B cell (primary cell): ENCODE measurements at regions not wholly inside any gene's neighbourhood (a gene's known extent, or its start where the extent isn't known, plus 50 kb on each side); places are given as distances from the start of the nearest gene placed in this dataset.

ENCODE experiments used
- ATAC-seq: fragments of 200-7000 bp; cut with Tn5 transposase; one replicate; pipeline ENCODE4 v1.10.0; 2021; ENCODE audit warnings: low read depth, mild to moderate bottlenecking, moderate number of reproducible peaks, moderate library complexity
- CTCF ChIA-PET: fragments of 350-600 bp; sonication (Branson Sonifier 250); formaldehyde crosslinking; loops from one replicate; lab custom pipeline; 2021; ENCODE audit warnings: antibody characterized with exemption, inconsistent platforms; lab: Charles Lee
- POLR2A ChIA-PET: fragments of 350-600 bp; sonication (Branson Sonifier 250); formaldehyde crosslinking; loops from one replicate; lab custom pipeline; 2021; ENCODE audit warnings: antibody characterized with exemption; lab: Charles Lee
- DNase-seq: peaks from one replicate; pipeline ENCODE4 v3.0.0; 2013
- H2AFZ ChIP-seq: 2 replicates; pipeline ENCODE4 v1.6.1; 2012; ENCODE audit warnings: mild to moderate bottlenecking, low read depth, low read length; ENCODE audit not compliant: insufficient read depth, poor library complexity, severe bottlenecking
- H3K27ac ChIP-seq, 2 donors: 1 replicate in 1 of 2; 2 replicates in 1 of 2; pipeline ENCODE4 v1.5.1; 2012 to 2013; ENCODE audit warnings: low read length in 2 of 2, mild to moderate bottlenecking in 2 of 2, moderate library complexity in 1 of 2
- H3K27me3 ChIP-seq, 4 experiments: fragments of 200-600 bp in 1 of 4; sonication (generic) in 1 of 4; replicated peaks in 1 of 4; 1 replicate in 2 of 4; 2 replicates in 2 of 4; pipeline versions ENCODE4 v1.6.1 to v1.7.0; 2013 to 2016; ENCODE audit warnings: low read length in 3 of 4, mild to moderate bottlenecking in 2 of 4, mixed read lengths in 1 of 4, moderate library complexity in 1 of 4; ENCODE audit not compliant: insufficient read depth in 4 of 4, control insufficient read depth in 3 of 4; ENCODE audit errors: control extremely low read depth in 1 of 4
- H3K36me3 ChIP-seq, 2 experiments: replicated peaks in 1 of 2; 1 replicate in 1 of 2; 2 replicates in 1 of 2; pipeline versions ENCODE4 v1.6.1 to v1.7.1; 2013; ENCODE audit warnings: low read length in 1 of 2; ENCODE audit not compliant: insufficient read depth in 2 of 2, control insufficient read depth in 1 of 2; ENCODE audit errors: control extremely low read depth in 1 of 2, extremely low read depth in 1 of 2
- H3K4me1 ChIP-seq, 2 donors: fragments of 200-600 bp in 1 of 2; sonication (generic) in 1 of 2; 1 replicate in 1 of 2; 2 replicates in 1 of 2; pipeline versions ENCODE4 v1.5.1 to v1.6.1; 2013 to 2017; ENCODE audit warnings: low read length in 2 of 2; ENCODE audit not compliant: control insufficient read depth in 2 of 2, insufficient read depth in 2 of 2
- H3K4me2 ChIP-seq: replicated peaks from 2 replicates; pipeline ENCODE3; 2012; ENCODE audit warnings: mild to moderate bottlenecking, low read depth, low read length; ENCODE audit not compliant: poor library complexity, severe bottlenecking
- H3K4me3 ChIP-seq, 5 experiments: fragments of 200-600 bp in 1 of 5; sonication (generic) in 1 of 5; 1 replicate in 3 of 5; 2 replicates in 2 of 5; pipeline versions ENCODE4 v1.5.1 to v1.7.0; 2011 to 2016; ENCODE audit warnings: low read length in 4 of 5, mild to moderate bottlenecking in 4 of 5, low read depth in 2 of 5, control low read depth in 1 of 5, moderate library complexity in 1 of 5; ENCODE audit not compliant: insufficient read depth in 1 of 5; ENCODE audit errors: control extremely low read depth in 1 of 5, extremely low read depth in 1 of 5
- H3K79me2 ChIP-seq: fragments of 200-600 bp; sonication (generic); one replicate; pipeline ENCODE4 v1.6.0; 2016; ENCODE audit warnings: low read length; ENCODE audit not compliant: control insufficient read depth, insufficient read depth
- H3K9ac ChIP-seq: fragments of 200-600 bp; sonication (generic); 2 replicates; pipeline ENCODE4 v1.6.1; 2017; ENCODE audit warnings: mild to moderate bottlenecking, low read length, moderate library complexity
- H3K9me3 ChIP-seq, 3 donors: one replicate each; pipeline versions ENCODE4 v1.6.1 to v1.7.1; 2013; ENCODE audit warnings: low read length in 2 of 3; ENCODE audit not compliant: control insufficient read depth in 2 of 3, insufficient read depth in 1 of 3; ENCODE audit errors: control extremely low read depth in 1 of 3
- H4K20me1 ChIP-seq: 2 replicates; pipeline ENCODE4 v1.6.0; 2012; ENCODE audit warnings: mild to moderate bottlenecking, low read length; ENCODE audit not compliant: insufficient read depth, control insufficient read depth, poor library complexity, severe bottlenecking
- H3K27ac Mint-ChIP-seq: one replicate; pipeline ENCODE4 v1.8.0; 2021; ENCODE audit warnings: mixed read lengths
- H3K27me3 Mint-ChIP-seq: one replicate; pipeline ENCODE4 v1.8.0; 2021; ENCODE audit warnings: mixed read lengths
- H3K4me1 Mint-ChIP-seq: one replicate; pipeline ENCODE4 v1.8.0; 2021; ENCODE audit warnings: mixed read lengths
- H3K4me3 Mint-ChIP-seq: one replicate; pipeline ENCODE4 v1.8.0; 2021; ENCODE audit warnings: mixed read lengths
- H3K9me3 Mint-ChIP-seq: one replicate; pipeline ENCODE4 v1.8.0; 2022; ENCODE audit warnings: mixed read lengths; ENCODE audit not compliant: insufficient read depth
- EZH2 ChIP-seq: IDR thresholded peaks from 2 replicates; pipeline ENCODE4 v1.6.1; 2012; ENCODE audit warnings: borderline replicate concordance, low read depth, mild to moderate bottlenecking, moderate library complexity, low read length; ENCODE audit not compliant: insufficient read depth, poor library complexity, severe bottlenecking
- WGBS: methylation state at CpG from one replicate; pipeline ENCODE4 v1.1.5; 2013; ENCODE audit warnings: missing lambda C conversion rate; ENCODE audit not compliant: insufficient coverage; 5-methylcytosine and 5-hydroxymethylcytosine counted together
- intact Hi-C: fragments of 100-400 bp; cut with micrococcal nuclease; formaldehyde crosslinking; loops from one replicate; pipeline ENCODE4 v1.10.0; 2022
- TF ChIP-seq, protein P1 (sequence below): fragments of 200-600 bp; IDR thresholded peaks from one replicate; pipeline ENCODE4 v1.8.0; 2022; ENCODE audit warnings: antibody characterized with exemption, mild to moderate bottlenecking

GRCh38 chr5:28027851-28028250 lies 989.5 kb upstream of the CDH9 start:
- H3K9ac ChIP-seq = no peak overlapping the region
- no peaks in the 10 kb centered on the region for H3K79me2 ChIP-seq
- no peak for TF ChIP-seq EZH2
- TF ChIP-seq, protein P1, sequence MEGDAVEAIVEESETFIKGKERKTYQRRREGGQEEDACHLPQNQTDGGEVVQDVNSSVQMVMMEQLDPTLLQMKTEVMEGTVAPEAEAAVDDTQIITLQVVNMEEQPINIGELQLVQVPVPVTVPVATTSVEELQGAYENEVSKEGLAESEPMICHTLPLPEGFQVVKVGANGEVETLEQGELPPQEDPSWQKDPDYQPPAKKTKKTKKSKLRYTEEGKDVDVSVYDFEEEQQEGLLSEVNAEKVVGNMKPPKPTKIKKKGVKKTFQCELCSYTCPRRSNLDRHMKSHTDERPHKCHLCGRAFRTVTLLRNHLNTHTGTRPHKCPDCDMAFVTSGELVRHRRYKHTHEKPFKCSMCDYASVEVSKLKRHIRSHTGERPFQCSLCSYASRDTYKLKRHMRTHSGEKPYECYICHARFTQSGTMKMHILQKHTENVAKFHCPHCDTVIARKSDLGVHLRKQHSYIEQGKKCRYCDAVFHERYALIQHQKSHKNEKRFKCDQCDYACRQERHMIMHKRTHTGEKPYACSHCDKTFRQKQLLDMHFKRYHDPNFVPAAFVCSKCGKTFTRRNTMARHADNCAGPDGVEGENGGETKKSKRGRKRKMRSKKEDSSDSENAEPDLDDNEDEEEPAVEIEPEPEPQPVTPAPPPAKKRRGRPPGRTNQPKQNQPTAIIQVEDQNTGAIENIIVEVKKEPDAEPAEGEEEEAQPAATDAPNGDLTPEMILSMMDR = no peak
- H3K9me3 ChIP-seq = peaks cover 0 to 6% (median 0%) of the 10 kb centered on the region in 3 donors
- ATAC-seq = no peak
- DNase-seq = no peak
- H3K27me3 ChIP-seq = no peaks in the 10 kb centered on the region
- CTCF ChIA-PET = no interaction called here
- Mint-ChIP-seq H3K9me3 (peaks cover 4% of the 10 kb centered on the region), H3K27ac (no peak overlapping the region), H3K4me1 (no peaks in the 10 kb centered on the region), H3K4me3 (no peak overlapping the region), H3K27me3 (no peaks in the 10 kb centered on the region)
- H2AFZ ChIP-seq = no peak overlapping the region
- no CpG with 5 or more reads among the region's 1 CpG for WGBS
- no peak overlapping the region for H3K4me3 ChIP-seq
- no peaks in the 10 kb centered on the region for H3K36me3 ChIP-seq
- no peaks in the 10 kb centered on the region for H3K4me1 ChIP-seq
- no peak overlapping the region for H3K4me2 ChIP-seq
- POLR2A ChIA-PET = no interaction called here
- H4K20me1 ChIP-seq = no peaks in the 10 kb centered on the region
- no peak overlapping the region for H3K27ac ChIP-seq
- intact Hi-C loops = no loop called here

DNA sequence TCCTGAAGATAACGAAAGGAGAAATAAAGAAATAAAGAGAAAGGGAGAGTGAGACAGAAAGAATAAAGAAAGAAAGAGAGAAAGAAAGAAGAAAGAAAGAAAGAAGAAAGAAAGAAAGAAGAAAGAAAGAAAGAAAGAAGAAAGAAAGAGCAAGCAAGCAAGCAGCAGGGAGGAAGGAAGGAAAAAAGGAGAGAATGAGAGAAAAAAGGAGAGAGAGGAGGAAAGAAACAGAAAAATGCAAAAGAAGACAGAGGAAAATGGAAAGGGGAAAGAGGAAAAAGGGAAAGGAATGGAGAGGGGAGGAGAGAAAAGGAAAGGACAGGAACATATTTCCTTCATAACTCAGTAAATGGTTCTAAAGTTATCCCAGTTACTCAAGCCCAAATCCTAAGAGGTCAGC lies 978.8 kb upstream of the CDH9 start:
- H3K9ac ChIP-seq = no peak overlapping the region
- no peak overlapping the region for H3K4me2 ChIP-seq
- Mint-ChIP-seq H3K27ac (no peak overlapping the region), H3K27me3 (no peaks in the 10 kb centered on the region), H3K4me1 (no peaks in the 10 kb centered on the region), H3K9me3 (peaks cover 12% of the 10 kb centered on the region), H3K4me3 (no peak overlapping the region)
- intact Hi-C loops = no loop called here
- no peaks in the 10 kb centered on the region for H3K4me1 ChIP-seq
- peaks cover 0 to 17% (median 17%) of the 10 kb centered on the region in 3 donors for H3K9me3 ChIP-seq
- no CpG with 5 or more reads among the region's 1 CpG for WGBS
- DNase-seq (no peak), ATAC-seq (no peak)
- H2AFZ ChIP-seq = no peak overlapping the region
- no peak overlapping the region for H3K4me3 ChIP-seq
- H3K36me3 ChIP-seq = no peaks in the 10 kb centered on the region
- CTCF ChIA-PET = no interaction called here
- POLR2A ChIA-PET = no interaction called here
- no peaks in the 10 kb centered on the region for H3K27me3 ChIP-seq
- no peaks in the 10 kb centered on the region for H3K79me2 ChIP-seq
- no peak overlapping the region for H3K27ac ChIP-seq
- no peak for TF ChIP-seq EZH2
- TF ChIP-seq, protein P1 = no peak
- H4K20me1 ChIP-seq = no peaks in the 10 kb centered on the region
